ENCODE measurements at regions not wholly inside any gene's neighbourhood (a gene's known extent, or its start where the extent isn't known, plus 50 kb on each side); places are given as distances from the start of the nearest gene placed in this dataset.

- TF ChIP-seq ZNF462 (CRISPR knock-in tag; IDR thresholded peaks at IDR 0.05) (no peak), ETS1 (IDR thresholded peaks at IDR 0.05) (no peak)
Measured at GRCh38 chr14:85024931-85025330, 505.0 kb upstream of the FLRT2 start (continued).

GRCh38 chr14:85027681-85028370 is 502.1 kb upstream of the FLRT2 start:
- DNase-seq (ENCODE audit: low spot score) (no peak), ATAC-seq (no peak)
- H3K27me3 ChIP-seq (ENCODE audit: insufficient read depth) = no peaks in the 10 kb centered on the region
- no peaks in the 10 kb centered on the region for H3F3A ChIP-seq (replicated peaks; ENCODE audit: low read depth)
- H3K27ac Mint-ChIP-seq = no peak overlapping the region
- H3K4me2 ChIP-seq = no peak overlapping the region
- peaks cover 4% of the 10 kb centered on the region; the same call in 1 of the 3 replicates for H3K9me3 Mint-ChIP-seq
- no peak overlapping the region for H3K27ac ChIP-seq (ENCODE audit: low read depth)
- H3K4me1 Mint-ChIP-seq = peaks cover 3% of the 10 kb centered on the region; the same call in 1 of the 3 replicates
- H3K79me2 ChIP-seq (replicated peaks; ENCODE audit: insufficient read depth) = no peaks in the 10 kb centered on the region
- H3K36me3 Mint-ChIP-seq (ENCODE audit: low read depth) = peaks cover 4% of the 10 kb centered on the region; the same call in 1 of the 3 replicates
- H3K27me3 Mint-ChIP-seq (ENCODE audit: insufficient read depth, low read depth, poor library complexity) = no peaks in the 10 kb centered on the region
- H3K4me1 ChIP-seq (ENCODE audit: insufficient read depth) = no peaks in the 10 kb centered on the region
- no peaks in the 10 kb centered on the region for H3K36me3 ChIP-seq (ENCODE audit: insufficient read depth)
- no peak overlapping the region for H3K4me3 ChIP-seq
- peak overlapping the region; percentile 8; the same call in 1 of the 2 replicates for H2AFZ ChIP-seq
- H3K4me3 Mint-ChIP-seq = no peak overlapping the region
- peaks cover 2% of the 10 kb centered on the region for H3K9me2 ChIP-seq (ENCODE audit: insufficient read depth)
- H4K20me1 ChIP-seq (replicated peaks; ENCODE audit: insufficient read depth) = no peaks in the 10 kb centered on the region
- TF ChIP-seq ZNF331 (CRISPR knock-in tag; IDR thresholded peaks at IDR 0.05; ENCODE audit: low read depth) (no peak), NANOG (IDR thresholded peaks at IDR 0.05; ENCODE audit: borderline replicate concordance) (no peak), ETS1 (IDR thresholded peaks at IDR 0.05) (no peak), CTCF (conservative IDR thresholded peaks at IDR 0.05; ENCODE audit: low read depth in 2 of 2) (no peak), JUNB (IDR thresholded peaks at IDR 0.05; ENCODE audit: unreplicated experiment) (no peak), EZH2phosphoT487 (IDR thresholded peaks at IDR 0.05; ENCODE audit: unreplicated experiment) (no peak)

Measured in GM23338 (cell line).